DMS114 treated with DMSO at 0.1 percent for 48 hours (cell line): ENCODE measurements at regions not wholly inside any gene's neighbourhood (a gene's known extent, or its start where the extent isn't known, plus 50 kb on each side); places are given as distances from the start of the nearest gene placed in this dataset.

Experiments used
- DNase-seq: peaks from one replicate; lab custom pipeline; 2025; ENCODE audit not compliant: unreplicated experiment; lab: John Stamatoyannopoulos, UW

- no peak for DNase-seq
Measured at GRCh38 chr1:186620566-186621350, 59.5 kb downstream of the PTGS2 start.

GRCh38 chr1:186618401-186619170 lies 61.6 kb downstream of the PTGS2 start:
- DNase-seq: no peak

GRCh38 chr1:186617926-186618325 lies 62.3 kb downstream of the PTGS2 start:
- no peak for DNase-seq

- DNase-seq: no peak
Measured at GRCh38 chr1:186616511-186616910, 63.7 kb downstream of the PTGS2 start.

- no peak for DNase-seq
Measured at GRCh38 chr1:186615332-186615731, 64.9 kb downstream of the PTGS2 start.

GRCh38 chr1:186611156-186611555 lies 69.1 kb downstream of the PTGS2 start:
- DNase-seq: no peak

GRCh38 chr1:186609183-186609582 lies 71.0 kb downstream of the PTGS2 start:
- DNase-seq: no peak

GRCh38 chr1:186605762-186606350 lies 74.4 kb downstream of the PTGS2 start:
- peak; percentile 54 for DNase-seq

GRCh38 chr1:186595969-186596368 lies 84.3 kb downstream of the PTGS2 start:
- DNase-seq: no peak

GRCh38 chr1:186578325-186579016 lies 101.8 kb downstream of the PTGS2 start:
- DNase-seq: no peak

- DNase-seq: no peak
Measured at GRCh38 chr1:186577633-186578032, 102.6 kb downstream of the PTGS2 start.

- no peak for DNase-seq
Measured at GRCh38 chr1:186577216-186577615, 103.0 kb downstream of the PTGS2 start.

- DNase-seq: no peak
Measured at GRCh38 chr1:186575348-186575747, 104.9 kb downstream of the PTGS2 start.

GRCh38 chr1:186574926-186575325 lies 105.3 kb downstream of the PTGS2 start:
- no peak for DNase-seq

GRCh38 chr1:186572509-186572908 lies 107.7 kb downstream of the PTGS2 start:
- no peak for DNase-seq

GRCh38 chr1:186571771-186572170 lies 108.5 kb downstream of the PTGS2 start:
- no peak for DNase-seq

- DNase-seq: no peak
Measured at GRCh38 chr1:186569856-186570255, 108.9 kb upstream of the PDC start.

GRCh38 chr1:186568221-186568620 lies 107.3 kb upstream of the PDC start:
- no peak for DNase-seq

GRCh38 chr1:186566140-186566855 lies 105.4 kb upstream of the PDC start:
- no peak for DNase-seq

- DNase-seq: no peak
Measured at GRCh38 chr1:186564582-186564981, 103.7 kb upstream of the PDC start.
